Germinal center (tissue), 1 donor: ENCODE measurements at regions not wholly inside any gene's neighbourhood (a gene's known extent, or its start where the extent isn't known, plus 50 kb on each side); places are given as distances from the start of the nearest gene placed in this dataset.
A peak's percentile ranks its signal among the peaks of the same experiment; 100 is the strongest.
"Not testable (repeated sequence)": the region's sequence is repeated elsewhere in the genome, so short reads cannot be mapped to it uniquely, and the experiment has no call there.

Experiments used
- DNase-seq: peaks from one replicate; pipeline ENCODE4 v3.0.0; 2012; ENCODE audit warnings: mixed read lengths, low spot score

DNA sequence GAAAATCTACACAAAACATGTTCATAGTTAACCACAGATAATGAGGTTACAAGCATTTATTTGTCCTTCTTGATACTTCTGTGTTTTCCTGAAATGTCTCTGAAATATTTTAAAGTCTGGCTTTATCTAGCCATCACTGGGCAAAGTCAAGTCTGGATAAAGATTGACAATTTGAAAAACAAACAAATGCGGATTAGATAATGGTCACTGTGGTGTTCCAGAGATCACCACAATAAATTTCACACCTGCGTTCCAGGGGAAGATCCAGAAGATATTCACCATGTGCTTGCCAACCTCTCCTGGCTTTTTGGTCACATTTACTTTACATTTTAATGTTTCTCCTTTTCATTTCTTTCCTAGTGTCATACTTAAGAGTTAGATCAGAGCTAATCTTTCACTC, 109.7 kb upstream of the CCDC28A start:
- DNase-seq, result no peak

DNA sequence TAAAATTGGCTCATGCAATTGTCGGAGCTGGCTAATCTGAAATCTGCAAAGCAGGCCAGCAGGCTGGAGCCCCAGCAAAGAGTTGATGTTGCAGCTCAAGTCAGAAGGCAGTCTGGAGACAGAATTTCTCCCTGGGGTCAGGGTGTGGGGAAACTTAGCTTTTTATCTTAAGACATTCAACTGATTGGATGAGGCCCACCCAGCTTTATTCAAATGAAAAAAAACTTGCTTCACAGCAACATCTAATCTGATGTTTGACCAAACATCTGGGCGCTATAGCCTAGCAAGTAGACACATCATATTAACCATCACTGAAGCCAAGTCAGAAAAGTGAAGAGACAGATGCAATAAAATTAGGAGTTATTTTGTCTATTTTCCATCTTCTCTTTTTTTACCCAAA, 108.8 kb upstream of the CCDC28A start:
- DNase-seq, result no peak

DNA sequence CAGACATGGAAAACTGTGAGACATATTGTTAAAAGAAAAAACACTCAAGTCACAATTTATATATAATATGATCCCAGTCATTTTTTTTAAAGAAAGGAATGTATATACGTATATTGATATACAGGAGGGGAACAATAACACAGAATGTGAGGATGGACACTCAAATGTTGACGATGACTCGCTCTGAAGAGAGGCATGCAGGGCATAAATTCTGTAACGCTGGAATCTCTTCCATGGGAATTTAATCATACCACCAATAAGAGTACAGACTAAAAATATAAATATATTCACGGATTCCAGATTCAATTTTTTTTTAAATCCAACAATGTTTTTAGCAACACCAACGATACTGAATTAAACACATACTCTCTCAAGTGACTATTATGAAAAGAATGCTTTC, 106.9 kb upstream of the CCDC28A start:
- DNase-seq, result no peak

DNA sequence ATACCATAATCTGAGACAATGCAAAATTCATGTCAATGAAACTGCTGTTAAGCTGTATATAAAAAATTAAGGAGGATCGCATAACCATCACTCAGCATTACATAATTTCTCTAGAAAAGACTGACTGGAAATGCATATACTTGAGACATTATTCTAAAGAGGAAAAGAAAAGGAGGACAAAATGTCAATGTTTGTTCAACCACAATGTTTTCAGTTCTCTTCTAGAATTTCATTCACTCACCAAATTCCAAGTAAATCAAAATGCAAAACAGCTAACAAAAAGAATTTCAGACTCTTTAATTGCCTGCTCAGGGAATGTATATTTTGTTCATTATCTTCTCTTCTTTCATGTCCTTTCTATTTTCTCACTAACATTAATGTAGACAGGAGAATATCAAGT, 106.2 kb upstream of the CCDC28A start:
- DNase-seq, result no peak

DNA sequence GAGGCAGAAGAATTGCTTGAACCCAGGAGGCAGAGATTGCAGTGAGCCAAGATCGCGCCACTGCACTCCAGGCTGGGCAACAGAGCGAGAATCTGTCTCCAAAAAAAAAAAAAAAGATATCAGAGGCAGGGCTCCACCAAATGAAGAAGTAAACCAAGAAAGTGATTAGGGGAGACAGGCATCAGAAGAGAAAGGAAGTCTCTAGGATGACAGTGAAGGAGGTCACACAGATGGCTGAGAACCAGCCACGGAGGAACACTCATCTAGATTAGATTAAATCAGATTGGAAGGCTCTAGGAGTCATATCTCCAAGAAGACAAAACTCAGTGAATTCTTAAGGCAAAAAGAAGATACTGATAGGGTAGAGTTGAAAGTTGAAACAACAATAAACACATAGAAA, 102.2 kb upstream of the CCDC28A start:
- no peak for DNase-seq

DNA sequence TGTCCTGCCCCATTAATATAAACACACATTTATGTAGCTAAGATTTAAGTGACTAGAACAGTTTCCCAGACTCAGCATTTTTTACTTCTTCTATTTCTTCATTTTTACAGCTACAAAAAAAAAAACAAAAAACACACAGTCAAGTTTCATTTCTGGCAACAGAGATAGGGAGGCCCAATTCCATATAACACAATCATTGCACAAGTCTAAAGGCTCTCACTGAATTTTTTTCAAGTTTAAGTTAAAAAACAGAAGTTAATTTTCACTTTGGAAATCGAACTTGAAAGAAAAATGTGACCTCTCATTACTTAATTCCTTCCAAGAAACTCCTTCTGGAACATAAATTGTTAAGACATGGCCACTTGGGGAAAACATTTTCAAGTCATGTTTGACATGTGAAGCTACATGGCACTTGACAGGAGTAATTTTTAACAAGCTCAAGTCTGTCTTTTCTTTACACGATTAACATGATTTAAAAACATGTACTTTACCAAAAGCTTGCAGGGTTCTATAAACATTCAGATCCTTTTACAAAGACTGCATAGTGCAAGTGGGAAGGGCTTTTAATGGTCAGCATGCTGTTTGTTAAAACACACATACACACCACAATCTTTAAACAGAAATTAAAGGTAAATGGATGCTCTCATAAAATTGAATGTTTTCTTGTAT, 100.1 kb upstream of the CCDC28A start:
- no peak for DNase-seq

DNA sequence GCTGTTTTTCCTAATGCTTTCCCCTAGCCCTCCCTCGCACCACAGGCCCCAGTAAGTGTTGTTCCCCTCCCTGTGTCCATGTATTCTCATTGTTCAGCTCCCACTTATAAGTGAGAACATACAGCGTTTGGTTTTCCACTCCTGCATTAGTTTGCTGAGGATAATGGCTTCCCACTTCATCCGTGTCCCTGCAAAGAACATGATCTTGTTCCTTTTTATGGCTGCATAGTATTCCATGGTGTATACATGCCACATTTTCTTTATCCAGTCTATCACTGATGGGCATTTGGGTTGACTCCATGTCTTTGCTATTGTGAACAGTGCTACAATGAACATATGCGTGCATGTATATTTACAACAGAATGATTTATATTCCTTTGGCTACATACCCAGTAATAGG, 99.1 kb upstream of the CCDC28A start:
- DNase-seq, result not testable (repeated sequence)

DNA sequence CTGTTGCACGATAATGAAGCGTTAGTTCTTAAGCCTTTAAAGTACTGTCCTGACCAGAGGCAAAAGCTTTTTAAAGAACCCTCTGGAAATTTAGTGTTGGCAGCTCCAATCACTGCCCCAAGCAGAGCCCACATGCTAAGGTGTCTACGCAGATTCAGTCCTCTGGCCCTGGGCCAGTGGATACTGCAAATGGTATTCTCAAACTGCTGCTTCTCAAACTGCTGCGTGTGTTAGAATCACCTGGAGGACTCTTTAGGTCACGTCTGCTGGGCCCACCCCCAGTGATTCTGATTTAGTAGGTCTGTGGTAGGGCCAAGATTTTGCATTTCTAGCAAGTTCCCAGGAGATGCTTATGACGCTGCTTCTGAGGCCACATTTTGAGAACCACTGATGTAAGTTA, 96.0 kb upstream of the CCDC28A start:
- DNase-seq, result no peak

DNA sequence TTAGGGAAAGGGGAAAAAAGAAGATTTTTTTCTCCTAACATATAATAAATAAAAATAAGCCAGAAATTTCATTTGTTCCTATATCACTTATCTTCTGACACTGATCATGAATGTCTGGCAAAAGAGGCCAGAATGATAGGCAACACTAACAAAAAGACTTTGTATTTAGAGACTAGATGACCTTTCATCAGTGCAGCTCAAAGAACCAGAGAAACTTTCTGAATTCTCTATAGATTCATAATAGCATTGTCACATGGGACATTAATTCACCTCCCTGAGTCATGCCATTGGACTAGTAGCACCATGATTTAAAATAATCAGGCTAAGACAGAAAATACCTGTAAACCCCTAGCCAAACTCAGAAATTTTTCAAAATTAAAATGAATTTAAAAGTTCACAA, 95.4 kb upstream of the CCDC28A start:
- DNase-seq, result no peak

DNA sequence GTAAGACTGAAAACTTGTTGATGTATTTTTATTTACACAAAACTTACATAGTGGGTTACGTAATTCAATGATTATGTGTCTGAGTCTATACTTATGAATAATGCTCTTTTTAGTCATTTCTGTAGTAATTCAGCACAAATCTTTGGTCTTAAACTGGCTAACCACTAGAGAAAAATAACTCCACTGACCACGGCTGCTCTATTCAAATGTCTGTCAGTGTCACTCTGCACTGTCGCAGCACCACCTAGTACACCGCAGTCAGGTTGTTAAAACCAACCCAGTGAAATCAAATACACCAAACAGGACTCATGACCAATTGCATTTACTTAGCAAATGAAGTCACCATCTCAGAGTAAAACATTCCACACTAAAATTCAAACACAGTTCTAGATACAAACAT, 93.5 kb upstream of the CCDC28A start:
- no peak for DNase-seq

DNA sequence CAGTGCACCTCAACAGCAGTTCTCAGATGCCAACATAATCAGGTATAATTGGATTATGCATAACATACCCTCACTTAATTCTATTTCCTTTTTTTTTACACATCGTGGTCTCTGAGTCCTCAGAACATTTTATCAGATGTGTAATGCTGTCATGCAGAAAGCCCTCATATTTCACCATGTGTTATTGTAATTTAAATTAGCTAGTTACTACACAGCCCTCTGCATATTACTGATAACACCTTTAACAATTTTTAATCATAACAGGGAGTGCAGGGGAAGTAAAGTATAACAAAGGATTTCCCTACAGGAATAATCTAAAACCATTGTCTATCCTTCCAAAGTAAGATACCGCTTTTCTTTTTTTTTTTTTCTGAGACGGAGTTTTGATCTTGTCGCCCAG, 91.9 kb upstream of the CCDC28A start:
- no peak for DNase-seq

DNA sequence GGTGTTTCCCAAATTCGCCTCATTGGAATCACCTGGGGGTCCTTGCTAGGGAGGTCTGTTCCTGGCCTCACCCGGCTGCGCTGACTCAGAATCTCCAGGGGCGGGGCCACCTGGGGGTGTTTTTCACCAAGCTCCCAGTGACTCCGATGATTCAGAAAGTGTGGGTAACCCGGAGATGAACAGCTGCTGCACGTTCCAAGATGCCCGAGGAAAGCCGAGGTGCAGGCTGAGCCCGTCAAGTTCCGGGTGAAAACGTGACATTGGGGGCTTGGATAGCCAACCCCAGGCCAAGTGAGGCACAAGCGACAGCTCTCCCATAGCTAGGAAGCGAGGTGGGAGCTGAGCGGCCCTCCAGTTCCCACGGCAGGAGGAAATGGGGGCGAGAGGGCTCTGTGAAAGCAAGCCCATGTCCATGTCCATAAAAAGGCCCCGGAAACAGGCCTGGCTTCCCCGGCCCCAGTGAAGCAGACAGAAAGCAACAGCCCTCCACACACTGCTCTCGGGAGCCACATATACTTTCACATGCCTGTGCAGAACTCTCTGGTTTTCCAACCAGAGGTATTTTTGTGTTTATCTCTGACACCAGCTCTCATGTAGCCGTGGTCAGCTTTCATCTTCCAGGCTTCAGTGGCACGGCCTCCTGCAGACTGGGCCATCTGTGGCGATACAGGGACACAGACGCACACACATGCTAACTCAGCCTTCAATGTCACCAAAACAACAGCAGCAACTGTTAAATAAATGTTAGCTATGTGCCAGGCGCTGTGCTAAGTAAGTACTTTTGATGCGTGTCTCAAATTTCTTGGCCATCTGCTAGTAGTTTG, 90.7 kb upstream of the CCDC28A start:
- DNase-seq, result no peak

DNA sequence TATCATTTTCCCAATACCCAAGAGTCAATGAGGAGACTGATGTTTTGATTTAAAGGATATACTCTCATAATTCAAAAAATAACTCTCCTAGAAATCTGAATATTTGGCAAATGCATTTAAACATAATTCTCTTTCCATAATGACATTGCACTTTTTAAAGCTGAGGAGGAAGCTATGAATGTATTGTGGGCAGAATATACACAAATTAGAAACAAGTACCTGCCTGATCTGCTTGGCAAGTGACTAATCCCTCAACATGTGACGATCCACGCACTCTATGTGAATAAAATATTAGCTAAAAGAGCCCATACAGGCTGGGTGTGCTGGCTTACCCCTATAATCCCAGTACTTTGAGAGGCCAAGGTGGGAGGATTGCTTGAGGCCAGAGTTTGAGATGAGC, 88.3 kb upstream of the CCDC28A start:
- no peak for DNase-seq

DNA sequence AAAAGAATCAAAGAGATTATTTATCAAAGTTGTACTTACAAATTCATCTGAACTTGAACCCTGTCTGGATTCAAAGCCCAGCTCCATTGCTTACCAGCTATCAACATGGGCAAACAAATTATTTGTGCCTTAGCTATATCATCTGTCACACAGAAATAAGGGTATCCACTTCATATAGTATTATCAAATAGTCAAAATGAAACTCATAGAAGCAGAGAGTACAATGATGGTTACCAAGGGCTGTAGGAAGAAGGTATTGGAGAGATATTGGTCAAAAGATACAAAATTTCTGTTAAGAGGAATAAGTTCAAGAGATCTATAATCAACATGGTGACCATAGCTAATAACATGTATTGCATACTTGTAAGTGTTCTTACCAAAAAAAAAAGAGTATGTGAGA, 87.8 kb upstream of the CCDC28A start:
- no peak for DNase-seq

DNA sequence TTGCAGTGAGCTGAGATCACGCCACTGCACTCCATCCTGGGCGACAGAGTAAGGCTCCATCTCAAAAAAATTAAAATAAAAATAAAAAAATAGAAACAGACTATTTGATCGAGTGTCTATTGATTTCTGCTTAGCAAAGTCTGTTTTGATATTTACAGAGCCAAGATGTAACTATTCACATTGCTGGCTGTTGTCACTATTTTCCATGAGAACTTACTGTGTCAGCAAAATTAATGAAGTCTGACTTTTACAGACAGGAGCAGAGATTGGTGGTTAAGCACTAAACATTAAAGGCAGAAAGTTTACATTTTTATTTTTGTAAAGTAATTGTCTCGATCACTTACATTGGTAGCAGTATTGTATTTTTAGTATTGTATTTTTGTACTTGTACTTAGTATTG, 85.0 kb upstream of the CCDC28A start:
- no peak for DNase-seq

DNA sequence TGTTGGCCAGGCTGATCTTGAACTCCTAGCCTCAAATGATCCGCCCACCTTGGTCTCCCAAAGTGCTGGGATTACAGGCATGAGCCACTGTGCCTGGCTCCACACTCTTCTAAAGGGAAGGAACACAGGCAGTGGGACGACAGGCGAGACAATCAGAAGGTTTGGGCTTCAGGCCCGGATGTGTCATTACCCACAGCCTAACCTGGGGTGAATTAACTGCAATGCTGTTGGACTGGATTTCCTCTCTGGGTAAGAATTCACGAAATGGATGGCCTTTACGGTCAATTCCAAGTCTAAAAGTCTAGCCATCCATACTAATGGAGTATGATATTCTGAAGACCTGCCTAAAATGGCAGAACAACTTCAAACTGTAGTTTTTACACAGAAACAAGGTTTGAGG, 83.7 kb upstream of the CCDC28A start:
- no peak for DNase-seq

DNA sequence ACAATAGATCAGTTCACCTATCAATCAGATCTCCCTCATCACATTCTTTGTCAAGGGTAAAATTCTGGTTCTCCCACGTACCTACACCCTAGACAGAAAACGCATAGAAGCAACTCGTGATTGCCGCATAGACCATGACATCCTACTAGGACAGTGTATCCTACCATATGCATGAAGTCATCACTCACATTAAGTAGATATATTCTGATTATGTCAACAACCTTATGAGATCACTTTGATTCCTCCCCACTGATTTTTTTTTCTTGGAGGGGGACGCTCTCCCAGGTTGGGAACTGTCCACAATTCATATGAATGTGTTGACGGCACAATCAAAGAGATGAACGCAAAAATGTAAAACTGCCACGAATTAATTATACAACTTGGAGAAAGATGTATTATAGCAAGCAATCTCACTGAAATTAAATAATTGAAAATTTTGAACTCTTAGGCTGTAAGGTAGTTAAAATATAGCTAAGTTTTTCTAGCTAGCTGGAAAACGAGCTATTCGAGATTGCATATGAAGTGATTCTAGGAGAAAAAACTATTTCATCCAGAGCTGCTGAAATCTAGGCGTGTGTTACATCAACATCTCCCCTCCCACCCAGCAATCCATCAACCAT, 82.5 kb upstream of the CCDC28A start:
- DNase-seq, result no peak

DNA sequence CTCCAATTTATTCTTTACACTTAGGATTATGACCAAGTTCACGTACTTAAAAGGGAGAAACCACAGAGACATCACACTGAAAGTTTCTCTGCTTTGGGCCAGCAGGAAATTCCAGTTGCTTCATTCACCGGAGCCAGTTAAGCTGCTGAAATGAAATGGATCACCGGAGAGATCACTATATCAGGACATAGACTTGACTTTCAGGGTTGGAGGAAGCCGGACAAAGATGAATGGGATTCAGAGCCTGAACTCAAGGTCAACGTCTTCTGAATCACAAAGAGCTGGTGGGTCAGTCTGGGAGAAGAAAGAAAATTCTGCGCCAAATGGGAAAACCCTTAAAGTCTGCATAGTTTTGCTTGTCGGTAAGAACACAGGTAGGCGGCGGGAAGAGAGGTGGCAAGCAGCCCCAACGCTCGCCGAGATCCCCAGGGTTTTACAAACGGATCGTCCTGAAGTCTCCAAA, 81.9 kb upstream of the CCDC28A start:
- DNase-seq, result no peak

DNA sequence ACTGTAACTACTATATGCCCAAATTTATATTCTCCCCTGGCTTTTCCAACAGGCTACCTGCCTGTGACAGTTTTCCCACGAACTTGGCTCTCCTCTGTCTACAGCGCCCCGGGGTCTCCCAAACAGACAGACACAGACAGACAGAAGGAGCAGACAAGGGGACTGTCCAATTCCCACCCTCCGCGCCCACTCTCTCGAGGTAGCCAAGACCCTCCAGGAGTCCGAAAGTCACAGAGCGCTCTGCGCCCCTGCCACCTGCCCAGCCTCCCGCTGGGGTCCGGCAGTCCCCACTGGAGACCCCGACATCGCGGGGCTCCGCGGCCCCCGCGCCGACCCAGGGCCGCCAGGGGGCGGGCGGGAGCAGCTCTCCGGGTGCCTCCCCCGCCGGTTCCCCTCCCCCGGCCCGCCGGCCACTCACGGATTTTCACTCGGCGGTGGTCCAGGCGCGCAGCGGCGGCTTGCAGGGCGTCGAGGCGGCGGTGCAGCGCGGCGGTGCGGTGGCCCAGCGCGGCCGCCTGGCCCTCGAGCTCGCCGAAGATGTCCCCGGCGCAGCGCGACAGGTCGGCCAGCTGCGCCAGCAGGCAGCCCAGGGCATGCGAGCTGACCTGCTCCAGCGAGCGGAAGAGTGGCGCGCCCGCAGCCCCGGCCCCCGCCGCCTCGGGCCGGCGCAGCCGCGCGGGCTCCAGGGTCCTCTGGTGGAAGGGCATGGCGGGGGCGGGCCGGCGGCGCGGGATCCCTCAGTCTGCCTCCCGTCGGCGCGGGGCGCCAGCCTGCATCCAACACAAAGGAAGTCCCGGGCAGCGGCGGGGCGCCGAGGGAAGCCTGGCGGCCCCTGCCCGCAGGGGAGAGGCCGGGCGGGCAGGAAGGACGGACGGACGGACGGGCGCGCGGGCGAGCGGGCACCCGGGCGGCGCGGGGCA, 81.3 kb upstream of the CCDC28A start:
- DNase-seq, result peak; percentile 90

DNA sequence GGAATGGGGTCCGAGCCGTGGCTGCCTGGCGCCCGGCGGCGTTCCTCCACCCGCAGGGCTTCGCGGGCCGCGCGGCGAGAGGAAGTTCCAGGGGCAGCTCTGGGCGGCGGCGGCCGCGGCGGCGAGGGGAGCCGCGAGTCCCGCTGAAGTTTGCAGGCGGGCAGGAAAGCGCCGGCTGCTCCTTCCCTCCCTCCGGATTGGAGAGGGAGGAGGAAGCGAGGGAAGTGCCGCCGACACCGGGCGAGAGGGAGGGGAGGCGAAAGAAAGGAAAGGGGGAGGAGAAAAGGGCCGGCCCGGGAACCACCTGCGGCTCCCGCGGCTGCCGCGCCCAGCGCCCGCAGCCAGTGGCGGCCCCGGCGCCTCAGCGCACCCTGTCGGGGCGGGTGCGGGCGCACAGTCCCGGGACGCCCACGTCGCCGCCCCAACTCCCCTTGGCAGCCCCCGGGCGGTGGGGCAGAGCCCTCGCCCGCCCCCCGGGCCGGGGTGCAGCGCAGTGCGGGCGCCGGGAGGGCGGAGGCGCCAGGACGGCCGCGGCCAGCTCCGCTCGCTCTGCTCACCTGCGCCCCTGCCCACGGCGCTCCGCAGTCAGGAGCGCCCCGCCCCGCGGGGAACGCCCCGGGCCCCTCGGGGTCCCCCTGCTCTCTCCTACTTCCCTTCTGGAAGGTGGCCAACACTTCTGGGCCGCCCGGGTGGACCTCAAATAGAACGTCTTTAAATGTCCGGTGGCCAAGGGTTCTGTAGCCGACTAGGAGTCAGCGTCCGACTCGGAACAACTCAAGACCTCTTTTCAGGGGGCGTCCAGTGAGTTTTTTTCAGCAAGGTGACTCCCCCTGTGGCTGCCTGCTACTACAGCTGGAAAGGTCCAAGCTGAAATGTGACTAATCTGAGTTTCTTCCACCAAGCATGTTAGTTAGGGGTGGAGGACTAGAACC, 80.3 kb upstream of the CCDC28A start:
- peak; percentile 67 for DNase-seq

DNA sequence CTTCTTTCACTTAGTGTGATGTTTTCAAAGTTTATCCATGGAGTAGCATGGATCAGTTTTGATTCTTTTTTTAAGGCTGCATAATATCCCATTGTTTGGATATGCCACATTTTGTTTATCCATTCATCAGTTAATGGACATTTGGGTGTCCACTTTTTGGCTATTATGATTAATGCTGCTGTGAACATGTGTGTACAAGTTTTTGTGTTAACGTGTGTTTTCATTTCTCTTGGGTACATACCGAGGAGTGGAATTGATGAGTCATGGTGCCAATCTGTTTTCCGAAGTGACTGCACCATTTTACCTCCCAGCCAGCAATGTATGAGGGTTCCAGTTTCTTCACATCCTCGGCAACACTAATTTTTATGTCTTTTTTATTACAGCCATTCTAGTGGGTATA, 78.4 kb upstream of the CCDC28A start:
- no peak for DNase-seq
